Body of pancreas (tissue), 4 donors: ENCODE measurements at regions not wholly inside any gene's neighbourhood (a gene's known extent, or its start where the extent isn't known, plus 50 kb on each side); places are given as distances from the start of the nearest gene placed in this dataset.

ENCODE experiments used
- ATAC-seq: fragments of 150-250 bp; one replicate; pipeline ENCODE4 v1.9.1; 2016
- DNase-seq, 4 donors: peaks; one replicate each; pipeline ENCODE4 v3.0.0-alpha.2; 2019
- H3K27ac ChIP-seq, 4 donors: fragments of 200-600 bp; sonication (generic); 1 replicate in 3 of 4; 2 replicates in 1 of 4; pipeline versions ENCODE4 v1.5.1 to v1.6.1; 2016 to 2019; ENCODE audit warnings: mild to moderate bottlenecking in 1 of 4, mixed read lengths in 1 of 4, moderate library complexity in 1 of 4
- H3K27me3 ChIP-seq, 2 donors: fragments of 200-600 bp; sonication (generic); one replicate each; pipeline ENCODE4 v1.6.0; 2016; ENCODE audit warnings: mild to moderate bottlenecking in 1 of 2
- H3K36me3 ChIP-seq, 2 donors: fragments of 200-600 bp; sonication (generic); replicated peaks in 1 of 2; 2 replicates each; pipeline ENCODE4 v1.5.1; 2016; ENCODE audit warnings: low read depth in 2 of 2; ENCODE audit not compliant: insufficient read depth in 1 of 2
- H3K4me1 ChIP-seq: fragments of 200-600 bp; sonication (generic); one replicate; pipeline ENCODE4 v1.6.0; 2016
- H3K4me3 ChIP-seq, 2 donors: fragments of 200-600 bp; sonication (generic); 1 replicate in 1 of 2; 2 replicates in 1 of 2; pipeline ENCODE4 v1.5.1; 2016 to 2019
- H3K9me3 ChIP-seq, 3 donors: fragments of 200-600 bp; sonication (generic); 1 replicate in 2 of 3; 2 replicates in 1 of 3; pipeline ENCODE4 v1.5.1; 2016
- CTCF ChIP-seq, 7 experiments: fragments of 450-650 bp in 4 of 7; fragments of 200-600 bp in 3 of 7; sonication (generic) in 3 of 7; IDR thresholded peaks; one replicate each; pipeline ENCODE4 v1.5.1; 2016 to 2019; ENCODE audit warnings: antibody characterized with exemption in 7 of 7
- POLR2A ChIP-seq, 3 donors: fragments of 450-650 bp; IDR thresholded peaks; one replicate each; pipeline ENCODE4 v1.6.1; 2016; ENCODE audit warnings: antibody characterized with exemption in 3 of 3, mild to moderate bottlenecking in 2 of 3
- WGBS, 2 donors: methylation state at CpG; one replicate each; pipeline ENCODE4 v1.1.5; 2017; 5-methylcytosine and 5-hydroxymethylcytosine counted together
- intact Hi-C: fragments of 100-400 bp; cut with DNase I; formaldehyde crosslinking; loops from one replicate; pipeline ENCODE4 v1.15.1; 2023

- H3K27me3 ChIP-seq = no peaks in the 10 kb centered on the region
- WGBS, 2 donors = 66 to 78% methylated on average over 6 of the region's 6 CpGs
- ATAC-seq (no peak), DNase-seq (no peak)
- H3K9me3 ChIP-seq = no peaks in the 10 kb centered on the region
- no peaks in the 10 kb centered on the region for H3K4me1 ChIP-seq
- intact Hi-C loops = no loop called here
- no peak overlapping the region for H3K27ac ChIP-seq
- TF ChIP-seq POLR2A (IDR thresholded peaks at IDR 0.05) (no peak), CTCF (IDR thresholded peaks at IDR 0.05) (no peak)
- no peaks in the 10 kb centered on the region for H3K36me3 ChIP-seq
- H3K4me3 ChIP-seq = no peak overlapping the region
These were observed 799.1 kb upstream of the NECTIN3 start for GRCh38 chr3:110272525-110272924.

- DNase-seq (no peak), ATAC-seq (no peak)
- WGBS, 2 donors = 78 to 95% methylated on average over 1 of the region's 1 CpG
- TF ChIP-seq POLR2A (IDR thresholded peaks at IDR 0.05) = no peak
- peak in 1 of 7 experiments; percentile 19 for TF ChIP-seq CTCF (IDR thresholded peaks at IDR 0.05)
- H3K36me3 ChIP-seq = no peaks in the 10 kb centered on the region
- no peak overlapping the region for H3K27ac ChIP-seq
- H3K9me3 ChIP-seq = peaks cover 0 to 4% (median 0%) of the 10 kb centered on the region in 3 donors
- no peaks in the 10 kb centered on the region for H3K4me1 ChIP-seq
- no peaks in the 10 kb centered on the region for H3K27me3 ChIP-seq
- intact Hi-C loops = no loop called here
- no peak overlapping the region for H3K4me3 ChIP-seq
These were observed 779.6 kb upstream of the NECTIN3 start for GRCh38 chr3:110291886-110292501.

GRCh38 chr3:110293660-110294059, 778.0 kb upstream of the NECTIN3 start:
- H3K9me3 ChIP-seq = peaks cover 0 to 4% (median 0%) of the 10 kb centered on the region in 3 donors
- H3K27me3 ChIP-seq = no peaks in the 10 kb centered on the region
- no peaks in the 10 kb centered on the region for H3K36me3 ChIP-seq
- ATAC-seq (no peak), DNase-seq (no peak)
- intact Hi-C loops = no loop called here
- TF ChIP-seq CTCF (IDR thresholded peaks at IDR 0.05) = no peak
- TF ChIP-seq POLR2A (IDR thresholded peaks at IDR 0.05) = no peak
- H3K4me3 ChIP-seq = no peak overlapping the region
- no peaks in the 10 kb centered on the region for H3K4me1 ChIP-seq
- no peak overlapping the region for H3K27ac ChIP-seq

GRCh38 chr3:110296885-110297284, 774.7 kb upstream of the NECTIN3 start:
- H3K36me3 ChIP-seq = no peaks in the 10 kb centered on the region
- intact Hi-C loops = no loop called here

More at GRCh38 chr3:110296885-110297284, 774.7 kb upstream of the NECTIN3 start:
- ATAC-seq (no peak), DNase-seq (no peak)
- H3K27ac ChIP-seq = no peak overlapping the region
- no peaks in the 10 kb centered on the region for H3K4me1 ChIP-seq
- whole genome bisulfite sequencing, 2 donors = 89 to 92% methylated on average over 1 of the region's 1 CpG
- peaks cover 0 to 4% (median 0%) of the 10 kb centered on the region in 3 donors for H3K9me3 ChIP-seq
- H3K27me3 ChIP-seq = no peaks in the 10 kb centered on the region
- TF ChIP-seq POLR2A (IDR thresholded peaks at IDR 0.05) = no peak
- TF ChIP-seq CTCF (IDR thresholded peaks at IDR 0.05) = no peak
- H3K4me3 ChIP-seq = no peak overlapping the region
